Coronary artery (tissue), 2 donors: ENCODE measurements at regions not wholly inside any gene's neighbourhood (a gene's known extent, or its start where the extent isn't known, plus 50 kb on each side); places are given as distances from the start of the nearest gene placed in this dataset.
A peak's percentile ranks its signal among the peaks of the same experiment; 100 is the strongest.

ENCODE experiments used
- DNase-seq: peaks from one replicate; pipeline ENCODE4 v3.0.0-alpha.2; 2017; ENCODE audit warnings: low spot score
- H3K27ac ChIP-seq, 2 donors: fragments of 200-600 bp; sonication (generic); one replicate each; pipeline ENCODE4 v1.5.1; 2016 to 2019
- H3K4me3 ChIP-seq: fragments of 200-600 bp; sonication (generic); 2 replicates; pipeline ENCODE4 v1.5.1; 2016; ENCODE audit warnings: mild to moderate bottlenecking, moderate library complexity
- TF ChIP-seq, protein P1 (sequence below): fragments of 200-600 bp; sonication (generic); IDR thresholded peaks from one replicate; pipeline ENCODE4 v1.5.1; 2019; ENCODE audit warnings: antibody characterized with exemption

DNA sequence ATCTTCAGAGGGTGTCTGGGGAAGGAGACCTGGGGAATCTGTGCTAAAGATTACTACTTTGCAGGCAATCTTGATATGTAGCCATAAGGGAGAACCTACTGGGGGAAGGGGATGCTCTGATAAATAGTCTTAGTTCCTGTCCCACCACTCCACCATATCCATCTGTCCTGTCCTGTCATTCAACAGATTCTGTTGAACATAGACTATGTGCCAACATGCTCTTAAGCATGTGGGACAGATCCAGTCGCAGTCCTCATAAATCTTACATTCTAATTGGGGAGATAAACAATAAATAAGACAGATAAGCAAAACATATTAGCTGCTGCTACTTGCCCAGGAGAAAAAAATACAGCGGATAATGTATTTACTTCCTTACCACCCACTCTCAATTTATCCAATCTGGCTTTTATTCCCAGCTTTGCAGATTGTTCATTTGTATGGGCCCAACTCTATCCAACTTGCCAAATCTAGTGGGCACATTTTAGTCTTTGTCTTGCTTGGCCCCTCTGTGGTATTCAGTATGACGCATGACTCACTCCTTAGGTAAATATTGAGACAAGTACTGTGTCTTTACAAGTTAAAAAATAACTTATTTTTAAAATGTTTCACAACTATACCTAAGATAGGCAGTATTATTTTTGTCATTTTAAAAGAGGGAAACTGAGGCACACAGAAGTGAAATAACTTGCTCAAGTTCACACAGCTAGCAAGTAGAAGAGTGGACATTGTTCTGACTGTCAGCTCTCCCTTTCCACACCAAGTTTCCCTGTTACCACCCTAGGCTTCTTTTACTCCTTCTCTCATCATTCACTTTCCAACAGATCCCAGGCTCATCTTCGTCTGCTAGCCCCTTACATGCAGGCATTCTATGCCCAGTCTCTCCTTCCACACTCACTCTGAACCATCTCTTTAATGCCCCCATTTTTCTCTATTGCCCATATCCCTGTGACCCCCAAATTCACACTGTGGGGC is 133.6 kb upstream of the SESN3 start:
- H3K27ac ChIP-seq: peak overlapping the region in 1 of 2 donors; percentile 43
- H3K4me3 ChIP-seq: no peak overlapping the region
- no peak for DNase-seq
- TF ChIP-seq, protein P1, sequence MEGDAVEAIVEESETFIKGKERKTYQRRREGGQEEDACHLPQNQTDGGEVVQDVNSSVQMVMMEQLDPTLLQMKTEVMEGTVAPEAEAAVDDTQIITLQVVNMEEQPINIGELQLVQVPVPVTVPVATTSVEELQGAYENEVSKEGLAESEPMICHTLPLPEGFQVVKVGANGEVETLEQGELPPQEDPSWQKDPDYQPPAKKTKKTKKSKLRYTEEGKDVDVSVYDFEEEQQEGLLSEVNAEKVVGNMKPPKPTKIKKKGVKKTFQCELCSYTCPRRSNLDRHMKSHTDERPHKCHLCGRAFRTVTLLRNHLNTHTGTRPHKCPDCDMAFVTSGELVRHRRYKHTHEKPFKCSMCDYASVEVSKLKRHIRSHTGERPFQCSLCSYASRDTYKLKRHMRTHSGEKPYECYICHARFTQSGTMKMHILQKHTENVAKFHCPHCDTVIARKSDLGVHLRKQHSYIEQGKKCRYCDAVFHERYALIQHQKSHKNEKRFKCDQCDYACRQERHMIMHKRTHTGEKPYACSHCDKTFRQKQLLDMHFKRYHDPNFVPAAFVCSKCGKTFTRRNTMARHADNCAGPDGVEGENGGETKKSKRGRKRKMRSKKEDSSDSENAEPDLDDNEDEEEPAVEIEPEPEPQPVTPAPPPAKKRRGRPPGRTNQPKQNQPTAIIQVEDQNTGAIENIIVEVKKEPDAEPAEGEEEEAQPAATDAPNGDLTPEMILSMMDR: no peak

DNA sequence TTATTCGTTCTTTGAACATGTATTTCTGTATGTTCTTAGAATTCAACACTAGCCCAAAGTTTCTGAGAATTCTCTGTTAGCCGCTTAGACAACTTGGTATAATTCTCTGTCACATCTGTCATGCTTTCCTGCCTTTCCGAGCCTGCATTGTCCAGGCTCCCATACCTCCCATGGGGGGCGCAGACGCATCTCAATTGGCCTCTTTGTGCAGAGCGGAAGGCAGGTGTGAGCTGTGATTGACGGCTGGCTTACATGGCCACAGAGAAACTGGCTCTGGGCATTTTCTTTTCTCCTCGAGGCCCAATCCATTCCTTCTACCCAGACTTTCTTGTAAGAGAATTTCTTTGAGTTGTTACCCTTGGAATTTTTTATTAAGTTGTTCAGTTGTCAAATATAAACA is 132.7 kb upstream of the SESN3 start:
- Histone ChIP-seq H3K27ac (no peak overlapping the region), H3K4me3 (no peak overlapping the region)
- DNase-seq: no peak
- TF ChIP-seq, protein P1: no peak

DNA sequence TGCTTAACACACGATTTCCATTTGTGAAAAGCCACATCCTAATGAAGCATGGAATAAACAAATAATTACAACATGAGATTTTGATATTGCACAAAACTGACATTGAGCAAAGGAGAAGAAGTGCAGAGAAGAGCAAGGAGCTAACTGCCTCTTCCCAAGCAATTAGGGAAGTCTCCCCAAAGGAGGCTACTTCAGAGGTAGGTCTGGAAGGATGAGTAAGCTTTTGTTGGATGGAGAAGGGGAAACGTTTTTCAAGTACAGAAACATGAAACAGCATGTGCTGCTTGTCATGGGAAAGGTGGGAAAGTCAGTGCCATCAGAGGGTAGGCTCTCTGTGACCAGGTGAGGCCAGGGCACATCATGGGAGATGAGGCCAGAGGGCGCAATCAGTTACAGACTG is 132.2 kb upstream of the SESN3 start:
- TF ChIP-seq, protein P1: no peak
- Histone ChIP-seq H3K4me3 (no peak overlapping the region), H3K27ac (no peak overlapping the region)
- DNase-seq: no peak

DNA sequence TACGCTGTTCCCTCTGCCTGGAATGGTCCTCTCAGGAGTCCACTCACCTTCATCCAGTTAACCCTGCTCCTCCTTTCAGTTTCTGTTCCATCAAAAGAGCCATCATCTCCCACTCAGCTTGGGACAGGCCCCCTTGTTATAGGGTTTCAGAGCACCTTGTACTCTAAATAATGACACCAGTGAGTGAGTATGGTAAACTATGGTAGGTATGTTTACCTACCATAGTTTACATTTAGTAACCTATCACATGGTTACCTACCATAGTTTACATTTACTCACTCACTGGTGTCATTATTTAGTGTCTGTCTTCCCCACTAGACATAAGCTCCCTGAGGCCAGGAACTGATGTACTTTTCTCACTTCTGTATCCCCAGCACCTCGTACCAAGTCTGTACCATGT is 130.2 kb upstream of the SESN3 start:
- H3K4me3 ChIP-seq: no peak overlapping the region
- DNase-seq: no peak
- TF ChIP-seq, protein P1: no peak
- H3K27ac ChIP-seq: no peak overlapping the region

DNA sequence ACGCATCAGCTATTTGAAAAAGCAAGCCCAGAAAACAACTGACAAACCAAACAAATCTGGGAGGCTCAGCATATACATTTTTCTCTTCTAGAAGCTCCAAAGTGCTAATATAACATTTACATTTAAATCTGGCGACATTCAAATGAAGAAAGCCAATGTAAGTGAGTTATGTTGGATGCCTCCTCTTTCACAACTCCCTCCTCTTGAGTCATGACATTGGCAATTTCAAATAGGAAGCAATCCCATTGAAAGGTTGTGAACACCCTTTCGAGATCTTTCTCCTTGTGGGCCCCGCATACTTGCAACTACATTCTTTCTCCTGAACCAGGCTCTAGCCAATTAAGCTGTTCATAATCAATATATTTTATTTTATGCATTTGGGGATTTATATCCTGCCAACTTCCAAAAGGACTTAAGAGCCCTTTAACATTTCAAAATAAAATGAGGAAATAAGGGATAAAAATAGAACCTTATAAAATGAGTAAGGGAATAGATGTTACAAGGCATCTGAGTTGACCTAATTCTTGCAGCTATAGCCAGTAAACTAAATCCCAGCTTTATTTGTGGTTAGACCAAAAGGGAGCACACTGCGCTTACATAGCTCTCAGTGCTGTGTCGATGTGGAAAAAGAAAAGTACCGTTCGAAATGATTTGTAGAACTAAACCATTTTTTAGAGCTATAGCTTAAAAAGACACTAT is 129.5 kb upstream of the SESN3 start:
- TF ChIP-seq, protein P1: no peak
- no peak overlapping the region for H3K4me3 ChIP-seq
- H3K27ac ChIP-seq: no peak overlapping the region
- DNase-seq: no peak

DNA sequence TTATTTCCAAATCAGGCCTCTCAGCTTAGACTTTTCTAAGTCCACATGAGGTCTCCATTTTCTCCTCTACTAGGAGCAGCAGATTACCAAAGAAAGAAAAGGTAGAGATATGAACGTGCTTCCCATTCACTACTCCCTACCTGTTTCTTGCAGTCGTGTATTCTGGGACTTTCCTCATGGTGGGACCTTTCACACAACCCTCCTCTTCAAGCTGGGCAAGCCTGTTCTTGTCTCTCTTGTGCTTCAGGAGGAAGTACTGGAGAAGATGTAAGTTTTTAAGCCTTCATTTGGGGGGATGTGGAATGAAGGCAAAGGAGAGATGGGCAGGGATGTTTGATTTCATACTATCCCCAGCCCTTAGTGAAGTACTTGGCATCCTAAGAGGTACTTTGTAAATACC is 128.8 kb upstream of the SESN3 start:
- TF ChIP-seq, protein P1: no peak
- no peak for DNase-seq
- H3K4me3 ChIP-seq: no peak overlapping the region
- H3K27ac ChIP-seq: no peak overlapping the region
